ENCODE measurements at regions not wholly inside any gene's neighbourhood (a gene's known extent, or its start where the extent isn't known, plus 50 kb on each side); places are given as distances from the start of the nearest gene placed in this dataset.

DNA sequence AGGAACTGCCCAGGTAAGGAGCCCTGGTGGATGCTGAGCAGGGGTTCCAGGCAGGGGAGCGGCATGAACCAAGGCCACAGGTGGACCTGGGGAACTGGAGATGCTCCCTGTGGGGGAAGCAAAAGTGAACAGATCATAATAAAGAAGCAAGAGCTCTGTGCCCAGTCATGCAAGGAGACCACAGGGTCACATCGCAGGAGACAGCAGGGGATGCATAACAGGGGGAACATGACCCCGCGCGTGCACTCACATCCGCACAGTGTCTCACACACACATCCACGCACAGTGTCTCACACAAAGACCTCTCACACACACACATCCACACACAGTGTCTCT is 473.3 kb upstream of the HS6ST1 start:
- POLR2A ChIA-PET (ENCODE audit: unreplicated experiment): no interaction called here
- no peak for TF ChIP-seq EZH2 (IDR thresholded peaks at IDR 0.05; ENCODE audit: low read depth)
- TF ChIP-seq, protein P1, sequence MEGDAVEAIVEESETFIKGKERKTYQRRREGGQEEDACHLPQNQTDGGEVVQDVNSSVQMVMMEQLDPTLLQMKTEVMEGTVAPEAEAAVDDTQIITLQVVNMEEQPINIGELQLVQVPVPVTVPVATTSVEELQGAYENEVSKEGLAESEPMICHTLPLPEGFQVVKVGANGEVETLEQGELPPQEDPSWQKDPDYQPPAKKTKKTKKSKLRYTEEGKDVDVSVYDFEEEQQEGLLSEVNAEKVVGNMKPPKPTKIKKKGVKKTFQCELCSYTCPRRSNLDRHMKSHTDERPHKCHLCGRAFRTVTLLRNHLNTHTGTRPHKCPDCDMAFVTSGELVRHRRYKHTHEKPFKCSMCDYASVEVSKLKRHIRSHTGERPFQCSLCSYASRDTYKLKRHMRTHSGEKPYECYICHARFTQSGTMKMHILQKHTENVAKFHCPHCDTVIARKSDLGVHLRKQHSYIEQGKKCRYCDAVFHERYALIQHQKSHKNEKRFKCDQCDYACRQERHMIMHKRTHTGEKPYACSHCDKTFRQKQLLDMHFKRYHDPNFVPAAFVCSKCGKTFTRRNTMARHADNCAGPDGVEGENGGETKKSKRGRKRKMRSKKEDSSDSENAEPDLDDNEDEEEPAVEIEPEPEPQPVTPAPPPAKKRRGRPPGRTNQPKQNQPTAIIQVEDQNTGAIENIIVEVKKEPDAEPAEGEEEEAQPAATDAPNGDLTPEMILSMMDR (conservative IDR thresholded peaks at IDR 0.05): no peak
- CTCF ChIA-PET: no interaction called here

DNA sequence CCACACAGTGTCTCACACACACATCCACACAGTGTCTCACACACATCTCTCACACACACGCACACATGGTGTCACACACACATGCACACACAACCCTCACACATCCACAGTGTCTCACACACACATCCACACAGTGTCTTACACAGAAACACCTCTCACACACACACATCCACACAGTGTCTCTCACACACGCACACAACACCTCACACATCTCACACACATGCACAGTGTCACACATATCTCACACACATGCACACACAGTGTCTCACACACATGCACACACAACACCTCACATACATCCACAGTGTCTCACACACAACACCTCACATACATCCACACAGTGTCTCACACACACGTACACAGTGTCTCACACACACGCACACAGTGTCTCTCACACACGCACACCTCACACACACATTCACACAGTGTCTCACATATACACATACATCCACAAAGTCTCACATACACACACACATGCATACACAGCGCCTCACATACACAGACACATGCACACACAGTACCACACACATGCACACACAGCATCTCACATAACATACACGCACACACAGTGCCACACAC is 473.9 kb upstream of the HS6ST1 start:
- TF ChIP-seq, protein P1 (conservative IDR thresholded peaks at IDR 0.05): no peak
- no peak for TF ChIP-seq EZH2 (IDR thresholded peaks at IDR 0.05; ENCODE audit: low read depth)
- Histone ChIP-seq H3K27me3 (ENCODE audit: insufficient read depth, low read depth) (peaks cover 38% of the 10 kb centered on the region; the same call in 1 of the 2 replicates), H3K4me3 (no peak overlapping the region), H3K9me3 (ENCODE audit: insufficient read depth, low read depth) (no peaks in the 10 kb centered on the region), H3F3A (ENCODE audit: insufficient read depth, low read depth) (no peaks in the 10 kb centered on the region), H2AFZ (no peak overlapping the region), H3K79me2 (ENCODE audit: low read depth) (no peaks in the 10 kb centered on the region), H3K4me1 (replicated peaks; ENCODE audit: insufficient read depth) (no peaks in the 10 kb centered on the region), H3K4me2 (no peak overlapping the region), H4K20me1 (ENCODE audit: insufficient read depth) (no peaks in the 10 kb centered on the region), H3K36me3 (ENCODE audit: low read depth) (no peaks in the 10 kb centered on the region), H3K9me2 (ENCODE audit: insufficient read depth) (no peaks in the 10 kb centered on the region), H3K27ac (no peak overlapping the region)
- CTCF ChIA-PET: no interaction called here
- BruUV-seq (replicated peaks): no TSS peak
- DNase-seq: no peak
- intact Hi-C loops (cut with micrococcal nuclease; ENCODE audit: unreplicated experiment): no loop called here
- POLR2A ChIA-PET (ENCODE audit: unreplicated experiment): no interaction called here

More for the DNA sequence above, 473.3 kb upstream of the HS6ST1 start:
- no peaks in the 10 kb centered on the region for H3K4me1 ChIP-seq (replicated peaks; ENCODE audit: insufficient read depth)
- no peak overlapping the region for H3K4me3 ChIP-seq
- H4K20me1 ChIP-seq (ENCODE audit: insufficient read depth): no peaks in the 10 kb centered on the region
- no peaks in the 10 kb centered on the region for H3K9me3 ChIP-seq (ENCODE audit: insufficient read depth, low read depth)
- intact Hi-C loops (cut with micrococcal nuclease; ENCODE audit: unreplicated experiment): no loop called here
- H3K9me2 ChIP-seq (ENCODE audit: insufficient read depth): no peaks in the 10 kb centered on the region
- H3K4me2 ChIP-seq: no peak overlapping the region
- no TSS peak for BruUV-seq (replicated peaks)
- H2AFZ ChIP-seq: no peak overlapping the region
- no peak overlapping the region for H3K27ac ChIP-seq
- no peaks in the 10 kb centered on the region for H3F3A ChIP-seq (ENCODE audit: insufficient read depth, low read depth)
- peaks cover 38% of the 10 kb centered on the region for H3K27me3 ChIP-seq (ENCODE audit: insufficient read depth, low read depth)
- H3K79me2 ChIP-seq (ENCODE audit: low read depth): no peaks in the 10 kb centered on the region
- H3K36me3 ChIP-seq (ENCODE audit: low read depth): no peaks in the 10 kb centered on the region
- no peak for DNase-seq

DNA sequence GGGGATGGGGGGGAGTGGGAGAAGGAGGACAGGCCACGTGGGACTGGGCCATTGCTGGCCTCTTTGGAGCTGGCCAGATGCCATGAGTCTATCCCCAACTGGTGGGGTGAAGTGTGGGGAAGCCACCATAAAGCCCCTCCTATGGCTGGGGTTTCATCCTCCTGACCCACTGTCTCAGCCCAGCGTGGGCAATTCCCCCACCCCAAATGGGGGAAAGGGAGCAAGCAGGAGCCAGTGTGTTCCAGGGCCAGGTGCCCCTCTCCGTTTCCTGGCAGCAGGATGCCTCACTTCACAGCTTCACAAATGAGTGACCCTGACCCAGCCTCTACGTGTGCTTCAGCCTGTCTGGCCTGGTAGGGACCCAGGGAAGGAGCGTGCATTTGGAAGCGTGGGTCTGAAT is 474.7 kb upstream of the HS6ST1 start:
- Histone ChIP-seq H3K36me3 (ENCODE audit: low read depth) (no peaks in the 10 kb centered on the region), H3F3A (ENCODE audit: insufficient read depth, low read depth) (no peaks in the 10 kb centered on the region), H3K9me2 (ENCODE audit: insufficient read depth) (no peaks in the 10 kb centered on the region), H3K79me2 (ENCODE audit: low read depth) (no peaks in the 10 kb centered on the region), H3K9me3 (ENCODE audit: insufficient read depth, low read depth) (no peaks in the 10 kb centered on the region), H2AFZ (no peak overlapping the region), H4K20me1 (ENCODE audit: insufficient read depth) (no peaks in the 10 kb centered on the region), H3K4me1 (replicated peaks; ENCODE audit: insufficient read depth) (no peaks in the 10 kb centered on the region), H3K4me3 (no peak overlapping the region), H3K27me3 (ENCODE audit: insufficient read depth, low read depth) (peaks cover 38% of the 10 kb centered on the region; the same call in 1 of the 2 replicates), H3K27ac (no peak overlapping the region), H3K4me2 (no peak overlapping the region)
- no peak for DNase-seq
- TF ChIP-seq, protein P1 (conservative IDR thresholded peaks at IDR 0.05): no peak
- TF ChIP-seq EZH2 (IDR thresholded peaks at IDR 0.05; ENCODE audit: low read depth): no peak
- ChIA-PET CTCF (no interaction called here), POLR2A (ENCODE audit: unreplicated experiment) (no interaction called here)
- intact Hi-C loops (cut with micrococcal nuclease; ENCODE audit: unreplicated experiment): no loop called here
- BruUV-seq (replicated peaks): no TSS peak
